ENCODE measurements at regions not wholly inside any gene's neighbourhood (a gene's known extent, or its start where the extent isn't known, plus 50 kb on each side); places are given as distances from the start of the nearest gene placed in this dataset.
"Not testable (repeated sequence)": the region's sequence is repeated elsewhere in the genome, so short reads cannot be mapped to it uniquely, and the experiment has no call there.

GRCh38 chr7:56291-56913 lies 136.0 kb upstream of the FAM20C start:
- no peak for DNase-seq

- DNase-seq = no peak
Measured at GRCh38 chr7:57071-57470, 135.3 kb upstream of the FAM20C start.

- no peak for DNase-seq
Measured at GRCh38 chr7:57482-58255, 134.7 kb upstream of the FAM20C start.

GRCh38 chr7:58316-58715 lies 134.1 kb upstream of the FAM20C start:
- DNase-seq = no peak

- no peak for DNase-seq
Measured at GRCh38 chr7:59079-60016, 133.0 kb upstream of the FAM20C start.

- no peak for DNase-seq
Measured at GRCh38 chr7:60017-60675, 132.2 kb upstream of the FAM20C start.

GRCh38 chr7:60706-61105 lies 131.7 kb upstream of the FAM20C start:
- no peak for DNase-seq

- no peak for DNase-seq
Measured at GRCh38 chr7:61111-61510, 131.3 kb upstream of the FAM20C start.

GRCh38 chr7:61576-62360 lies 130.6 kb upstream of the FAM20C start:
- DNase-seq = no peak

GRCh38 chr7:62361-63116 lies 129.8 kb upstream of the FAM20C start:
- no peak for DNase-seq

- DNase-seq = no peak
Measured at GRCh38 chr7:63117-63480, 129.3 kb upstream of the FAM20C start.

- no peak for DNase-seq
Measured at GRCh38 chr7:63521-64021, 128.8 kb upstream of the FAM20C start.

- peak; percentile 14 for DNase-seq
Measured at GRCh38 chr7:64098-64915, 128.1 kb upstream of the FAM20C start.

- no peak for DNase-seq
Measured at GRCh38 chr7:64916-65341, 127.4 kb upstream of the FAM20C start.

- DNase-seq = no peak
Measured at GRCh38 chr7:65554-65953, 126.8 kb upstream of the FAM20C start.

GRCh38 chr7:66296-66695 lies 126.1 kb upstream of the FAM20C start:
- DNase-seq = no peak

- DNase-seq = no peak
Measured at GRCh38 chr7:66741-67140, 125.6 kb upstream of the FAM20C start.

GRCh38 chr7:67661-68395 lies 124.5 kb upstream of the FAM20C start:
- peak; percentile 33 for DNase-seq

- no peak for DNase-seq
Measured at GRCh38 chr7:68629-69028, 123.7 kb upstream of the FAM20C start.

- not testable (repeated sequence) for DNase-seq
Measured at GRCh38 chr7:69052-69451, 123.3 kb upstream of the FAM20C start.
